Ramos (cell line): ENCODE measurements at regions not wholly inside any gene's neighbourhood (a gene's known extent, or its start where the extent isn't known, plus 50 kb on each side); places are given as distances from the start of the nearest gene placed in this dataset.

Source experiments
- in situ Hi-C: fragments of 300-500 bp; cut with MboI; formaldehyde crosslinking; loops from one replicate; pipeline ENCODE4 v1.14.3; 2022; ENCODE audit warnings: low sequenced_read_pairs; ENCODE audit not compliant: unreplicated experiment

- in situ Hi-C loops = no loop called here
Observed at GRCh38 chr18:45503990-45504389, 111.3 kb upstream of the SLC14A2 start.

DNA sequence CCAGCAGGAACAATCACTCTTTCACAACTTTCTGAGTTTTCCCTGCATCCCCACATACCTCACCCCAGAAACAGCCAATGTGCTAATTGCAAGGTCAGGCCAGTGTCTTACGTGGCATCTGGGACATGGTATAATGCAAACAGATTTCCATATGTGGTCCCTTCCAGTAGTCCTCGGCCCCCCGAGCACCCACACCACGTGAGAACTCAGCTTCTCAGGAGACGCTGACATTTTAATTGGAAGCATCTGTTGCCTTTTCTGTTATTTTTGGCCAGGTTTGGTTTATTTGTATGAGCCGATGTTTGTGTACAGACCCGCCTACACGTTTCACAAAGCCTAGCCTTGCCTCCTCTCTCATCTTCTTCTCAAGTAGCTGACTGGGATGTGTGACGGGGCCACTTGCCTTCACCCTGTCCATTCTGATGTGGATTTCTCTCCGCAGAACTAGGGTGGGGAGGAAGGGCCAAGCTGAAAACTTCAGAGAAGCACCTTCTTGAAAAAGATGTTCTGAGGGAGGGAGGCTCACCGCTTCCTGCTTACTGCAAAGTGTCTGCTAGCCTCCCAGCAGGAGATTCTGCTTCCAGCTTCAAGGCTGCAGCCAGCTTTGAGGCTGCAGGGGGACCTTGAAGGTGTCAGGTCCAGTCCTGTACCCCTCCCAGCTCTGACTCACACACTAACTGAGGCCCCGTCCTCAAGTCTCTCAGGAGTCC lies 109.6 kb upstream of the SLC14A2 start:
- in situ Hi-C loops = no loop called here

DNA sequence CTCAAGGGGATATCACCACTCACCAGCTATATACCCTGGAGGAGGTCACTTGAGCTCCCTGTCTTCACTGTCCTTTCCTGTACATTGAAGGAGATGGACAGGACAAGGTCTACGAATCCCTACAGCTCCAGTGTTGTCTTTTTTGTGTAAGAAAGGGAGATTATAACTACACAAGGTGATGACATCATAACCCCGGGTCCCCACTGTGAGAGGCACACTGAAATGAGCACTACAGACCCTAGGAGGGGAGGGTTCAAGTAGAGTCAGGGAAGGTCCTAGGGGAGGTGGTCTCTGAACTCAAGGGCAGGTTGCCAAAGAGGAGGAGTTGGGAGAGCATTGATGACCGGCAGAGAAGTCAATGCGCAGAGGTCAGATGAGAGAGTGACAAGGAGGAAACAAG lies 108.3 kb upstream of the SLC14A2 start:
- in situ Hi-C loops = no loop called here

DNA sequence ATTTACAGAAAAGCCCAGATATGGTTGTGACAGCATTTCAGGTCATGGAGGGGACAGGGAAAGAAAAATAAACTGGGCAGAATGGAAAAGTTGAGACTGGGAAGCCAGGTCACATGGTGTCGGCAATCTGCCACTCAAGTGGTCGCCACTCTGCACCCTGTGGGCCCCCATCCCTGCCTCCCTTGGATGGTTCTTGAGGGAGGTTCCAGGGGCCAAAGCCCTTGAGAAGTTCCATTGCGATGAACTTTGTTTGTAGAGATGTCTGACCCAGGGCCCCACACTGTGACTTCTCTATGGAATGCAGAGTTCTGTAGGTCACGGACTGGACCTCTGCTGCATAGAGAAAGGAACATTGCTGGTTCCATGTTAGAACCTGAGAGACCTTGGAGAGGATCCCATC lies 105.7 kb upstream of the SLC14A2 start:
- in situ Hi-C loops = no loop called here

DNA sequence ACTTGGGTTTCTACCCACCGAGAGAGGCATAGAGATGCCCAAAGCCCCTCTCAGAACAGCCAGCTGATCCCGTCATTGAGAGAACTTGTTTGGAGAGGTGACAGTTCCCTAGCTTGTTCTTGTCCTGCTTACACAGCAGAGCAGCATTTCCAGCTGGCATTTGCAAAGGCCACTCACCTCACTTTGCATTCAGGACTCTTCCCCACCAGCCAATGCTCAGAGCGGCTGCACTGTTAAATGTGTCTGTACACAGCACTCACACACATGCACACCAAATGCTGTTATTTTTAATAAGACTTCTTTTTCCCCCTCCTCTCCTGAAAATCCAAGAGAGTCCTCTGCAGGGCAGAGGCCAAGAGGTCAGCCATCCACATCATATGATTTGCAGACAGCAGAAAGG lies 104.6 kb upstream of the SLC14A2 start:
- in situ Hi-C loops = no loop called here

GRCh38 chr18:45512363-45512953 lies 102.8 kb upstream of the SLC14A2 start:
- in situ Hi-C loops = no loop called here

DNA sequence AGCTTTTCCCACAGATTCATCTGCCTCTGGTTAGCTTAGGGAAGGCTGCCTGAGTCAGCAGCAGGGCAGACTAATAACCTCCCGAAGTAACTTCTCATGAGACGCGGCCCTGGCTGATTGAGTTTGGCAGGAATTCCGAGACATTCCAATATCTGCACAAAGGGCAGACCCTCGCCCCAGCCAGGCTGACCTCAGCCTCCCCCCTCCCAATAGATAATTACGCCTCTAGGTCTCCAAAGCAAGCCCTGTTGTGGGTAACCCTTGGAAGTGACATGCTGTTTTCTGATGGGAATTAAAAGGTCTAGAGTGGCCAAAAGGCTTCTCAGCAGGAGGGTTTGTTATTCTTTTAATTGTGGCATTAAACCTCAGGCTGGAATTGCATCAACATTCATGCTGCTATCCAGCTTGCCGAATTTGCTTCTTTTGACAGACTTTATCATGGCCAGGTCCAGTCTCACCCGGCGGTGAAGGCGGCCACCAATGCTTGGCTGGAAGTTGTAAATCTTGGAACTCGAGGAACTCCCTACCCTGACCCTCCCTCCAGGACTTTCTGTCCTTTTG lies 98.0 kb upstream of the SLC14A2 start:
- in situ Hi-C loops = no loop called here

- in situ Hi-C loops = no loop called here
Observed at GRCh38 chr18:45518311-45519155, 96.7 kb upstream of the SLC14A2 start.

DNA sequence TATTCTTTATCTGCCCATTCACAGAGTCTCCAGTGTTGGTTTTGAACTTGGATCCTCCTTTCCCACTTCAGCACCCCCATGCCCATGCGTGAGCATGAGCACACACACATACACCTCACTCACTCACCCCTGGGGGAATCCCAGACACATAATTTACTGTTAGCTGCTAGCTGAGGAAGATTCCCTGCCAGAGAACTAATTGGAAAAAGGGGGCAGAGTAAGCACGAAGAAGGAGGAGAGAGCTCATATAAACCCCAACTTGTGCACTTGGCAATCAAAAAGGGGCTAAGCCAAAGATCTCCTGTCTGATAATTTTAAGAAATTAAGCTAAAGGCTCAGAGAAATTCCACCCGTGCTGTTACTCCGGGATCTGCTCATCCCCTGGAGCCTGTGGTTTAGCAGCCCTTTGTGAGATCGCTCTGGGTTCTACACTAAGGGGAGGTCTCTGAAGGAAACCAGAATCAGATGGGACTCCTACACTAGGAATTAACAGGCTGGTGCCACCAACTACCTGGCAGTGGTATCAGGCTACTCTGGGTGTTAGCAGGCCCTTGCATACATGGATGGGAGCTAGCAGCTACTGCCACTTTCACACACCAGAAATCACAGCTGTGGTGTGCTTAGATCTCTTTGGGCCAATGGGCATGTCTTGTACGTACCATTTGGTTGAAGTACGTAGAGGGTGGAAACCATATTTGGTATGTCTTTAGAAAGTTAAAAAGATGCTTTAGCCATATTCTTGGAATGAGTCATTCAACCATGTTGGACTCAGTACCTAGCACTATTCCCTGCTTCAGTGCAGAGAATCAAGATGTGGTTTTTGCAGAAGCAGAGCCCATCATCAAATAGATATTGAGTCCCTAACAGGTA lies 95.6 kb upstream of the SLC14A2 start:
- in situ Hi-C loops = no loop called here

GRCh38 chr18:45521136-45521535 lies 94.1 kb upstream of the SLC14A2 start:
- in situ Hi-C loops = no loop called here

DNA sequence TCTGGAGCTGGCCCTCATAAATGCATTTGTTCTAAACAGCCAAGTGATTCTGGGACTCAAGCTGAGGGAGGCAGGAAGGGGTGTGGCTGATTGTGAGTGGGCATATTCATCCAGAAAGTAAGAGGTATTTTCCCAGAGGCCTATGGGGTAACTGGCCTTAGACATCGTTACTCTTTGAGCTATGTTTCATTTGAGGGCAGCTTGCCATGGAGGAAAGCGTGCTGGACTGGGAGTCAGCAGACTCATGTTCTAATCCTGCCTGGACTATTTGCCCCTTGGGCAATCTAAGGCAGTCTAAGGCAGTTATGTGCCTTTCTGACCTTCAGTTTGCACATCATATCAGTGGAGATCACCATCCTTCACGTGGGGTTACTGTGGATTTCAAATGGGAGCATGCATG lies 93.5 kb upstream of the SLC14A2 start:
- in situ Hi-C loops = no loop called here

DNA sequence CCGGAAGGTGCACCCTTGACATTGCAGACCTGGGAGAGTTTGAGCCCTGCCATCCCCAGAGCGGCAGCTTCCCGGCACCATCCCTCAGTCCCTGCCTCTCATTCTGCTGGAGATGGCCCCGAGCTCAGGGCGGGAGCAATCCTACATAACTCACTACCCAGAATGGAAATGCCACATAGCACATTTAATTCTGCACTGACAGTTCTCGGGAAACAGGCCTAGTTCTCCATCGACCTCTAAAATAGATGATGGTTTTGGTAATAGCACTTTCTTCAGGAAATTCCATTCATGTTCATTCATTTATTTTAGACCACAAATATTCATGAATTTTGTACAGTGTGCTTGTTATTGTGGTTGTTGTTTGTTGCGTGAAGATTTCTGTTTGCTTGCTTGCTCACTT lies 92.9 kb upstream of the SLC14A2 start:
- in situ Hi-C loops = no loop called here

DNA sequence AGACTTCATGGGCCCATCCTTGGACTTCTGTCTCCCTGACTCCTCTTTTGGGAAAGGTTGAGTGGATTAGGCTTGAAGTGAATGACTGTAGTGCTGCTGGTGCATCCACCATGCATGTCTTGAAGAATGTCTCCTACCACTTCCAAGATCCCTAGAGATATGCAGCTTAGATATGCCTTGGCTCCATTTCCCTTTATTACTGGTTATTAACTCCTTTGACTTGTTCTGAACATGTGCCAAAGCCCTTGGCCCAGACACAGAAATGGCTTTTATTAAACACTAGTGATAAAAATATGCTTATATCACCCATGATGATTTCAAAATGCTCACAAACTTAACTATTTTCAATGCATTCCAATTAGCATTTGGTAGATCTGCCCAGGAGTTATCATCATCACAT lies 90.0 kb upstream of the SLC14A2 start:
- in situ Hi-C loops = no loop called here

GRCh38 chr18:45526114-45526841 lies 89.0 kb upstream of the SLC14A2 start:
- in situ Hi-C loops = no loop called here

DNA sequence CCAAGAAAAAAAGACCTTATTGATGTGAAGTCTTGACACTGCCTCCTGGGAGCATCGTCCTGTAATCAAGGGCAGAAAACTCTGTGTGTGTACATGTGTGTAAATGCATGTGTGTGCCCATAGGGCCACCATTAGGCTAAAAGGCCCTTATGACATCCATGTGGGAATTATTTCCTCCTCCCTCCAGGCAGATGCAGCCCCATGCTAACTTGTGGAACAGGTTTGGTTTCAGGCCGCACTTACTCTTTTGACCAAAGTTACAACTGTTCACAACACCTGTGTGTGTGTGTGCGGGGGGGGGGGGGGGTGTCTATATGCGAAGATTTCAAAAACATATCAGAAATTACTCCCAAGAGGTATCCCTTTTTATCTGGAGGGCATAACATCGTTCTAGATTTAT lies 87.4 kb upstream of the SLC14A2 start:
- in situ Hi-C loops = no loop called here

- in situ Hi-C loops = no loop called here
Observed at GRCh38 chr18:45528712-45529336, 86.5 kb upstream of the SLC14A2 start.

GRCh38 chr18:45538444-45538843 lies 76.8 kb upstream of the SLC14A2 start:
- in situ Hi-C loops = no loop called here

- in situ Hi-C loops = no loop called here
Observed at GRCh38 chr18:45539491-45539891, 75.8 kb upstream of the SLC14A2 start.

DNA sequence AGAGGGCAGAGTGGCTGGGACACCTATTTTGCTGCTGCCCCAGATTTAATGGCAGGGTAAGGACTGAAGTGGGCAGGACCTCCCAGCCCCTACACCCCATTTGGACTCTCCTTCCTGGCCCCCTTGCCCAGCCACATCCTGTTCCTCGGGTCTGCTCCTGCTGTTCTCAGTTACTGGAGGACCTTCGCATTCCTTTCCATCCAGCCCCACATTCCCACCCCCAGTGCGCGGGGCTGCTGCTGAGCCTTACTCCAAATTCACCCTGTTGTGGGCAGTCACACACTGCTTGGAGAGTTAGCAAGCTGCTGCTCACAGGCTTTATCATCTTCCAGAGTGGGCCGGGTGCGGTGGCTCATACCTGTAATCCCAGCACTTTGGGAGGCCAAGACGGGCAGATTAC lies 75.2 kb upstream of the SLC14A2 start:
- in situ Hi-C loops = no loop called here
